HG03175 (cell line): ENCODE measurements at regions not wholly inside any gene's neighbourhood (a gene's known extent, or its start where the extent isn't known, plus 50 kb on each side); places are given as distances from the start of the nearest gene placed in this dataset.

Experiments used
- ATAC-seq: cut with Tn5 transposase; IDR thresholded peaks from one replicate; pipeline ENCODE4 v1.9.1; 2021; ENCODE audit warnings: mild to moderate bottlenecking, moderate library complexity; ENCODE audit not compliant: unreplicated experiment

DNA sequence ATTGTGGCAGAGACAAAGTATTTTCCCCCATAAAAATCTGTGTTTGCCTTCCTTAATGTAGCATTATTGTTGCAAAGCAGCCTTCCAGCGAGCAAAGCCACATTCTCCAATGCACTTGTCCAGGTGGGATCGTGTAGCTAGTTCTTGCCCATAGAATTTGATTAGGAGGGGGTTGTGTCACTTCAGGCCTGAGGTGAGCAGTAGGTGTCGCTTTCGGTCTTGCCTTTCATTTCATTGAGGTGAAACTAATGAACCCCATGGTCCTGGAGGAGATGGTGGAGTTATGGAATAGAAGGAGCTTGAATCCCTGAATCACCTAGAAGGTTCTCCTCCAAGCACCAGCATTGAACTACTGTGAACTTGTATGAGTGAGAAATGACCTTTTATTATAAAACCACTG is 318.9 kb upstream of the PBX1 start:
- no peak for ATAC-seq

DNA sequence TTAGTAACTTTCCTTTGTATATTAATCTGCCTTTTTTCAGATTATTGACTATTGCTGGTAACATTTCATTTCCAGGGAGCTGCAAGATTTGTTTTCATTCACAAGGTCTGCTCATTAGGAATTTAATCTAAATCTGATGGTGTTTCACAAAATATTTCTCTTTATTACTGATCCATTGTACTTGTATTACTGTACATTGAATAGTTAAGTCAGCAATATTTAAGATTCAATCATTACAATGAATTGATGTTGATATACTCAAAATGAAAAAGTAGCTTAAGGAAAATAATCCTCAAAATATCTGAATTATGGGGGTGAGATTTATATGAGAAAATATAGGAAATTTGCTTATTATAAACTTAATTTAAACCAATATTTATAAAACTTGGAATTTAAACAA is 308.6 kb upstream of the PBX1 start:
- no peak for ATAC-seq

DNA sequence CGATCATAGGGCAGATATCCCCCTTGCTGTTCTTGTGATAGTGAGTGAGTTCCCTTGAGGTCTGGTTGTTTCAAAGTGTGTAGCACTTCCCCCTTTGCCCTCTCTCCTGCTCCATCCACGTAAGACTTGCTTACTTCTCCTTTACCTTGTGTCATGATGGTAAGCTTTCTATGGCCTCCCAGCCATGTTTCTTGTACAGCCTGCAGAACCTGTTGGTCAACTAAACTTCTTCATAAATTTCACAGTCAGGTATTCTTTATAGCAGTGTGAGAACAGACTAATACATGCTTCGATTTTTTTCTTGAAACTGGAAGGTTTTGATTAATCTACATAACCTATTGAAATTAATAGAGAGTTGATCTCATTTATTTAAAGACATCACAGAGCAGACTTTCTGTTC is 302.5 kb upstream of the PBX1 start:
- no peak for ATAC-seq

DNA sequence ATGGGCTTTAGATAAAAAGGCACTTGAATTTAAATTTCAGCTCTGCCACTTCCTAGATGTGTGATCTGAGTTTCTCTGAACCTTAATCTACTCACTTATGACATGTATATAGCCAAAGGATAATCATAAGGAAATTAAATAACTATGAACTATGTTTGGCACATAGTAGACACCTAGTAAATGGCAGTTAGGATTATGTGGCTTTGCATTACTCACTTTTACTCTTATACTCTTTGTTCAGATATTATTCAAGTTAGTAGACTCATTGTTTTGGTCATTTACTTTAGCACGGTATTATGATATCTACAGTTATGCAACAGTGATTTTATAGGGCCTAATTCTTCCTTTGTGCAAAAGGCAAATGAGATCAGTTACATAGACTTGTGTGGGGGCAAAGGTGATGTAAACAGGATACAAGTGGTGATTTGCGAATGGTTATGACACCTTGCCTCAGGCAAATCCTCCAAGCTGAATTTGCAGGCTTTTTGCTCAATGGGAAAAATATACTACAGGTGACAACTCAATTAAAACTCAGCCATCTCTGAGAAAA is 297.2 kb upstream of the PBX1 start:
- ATAC-seq = no peak

DNA sequence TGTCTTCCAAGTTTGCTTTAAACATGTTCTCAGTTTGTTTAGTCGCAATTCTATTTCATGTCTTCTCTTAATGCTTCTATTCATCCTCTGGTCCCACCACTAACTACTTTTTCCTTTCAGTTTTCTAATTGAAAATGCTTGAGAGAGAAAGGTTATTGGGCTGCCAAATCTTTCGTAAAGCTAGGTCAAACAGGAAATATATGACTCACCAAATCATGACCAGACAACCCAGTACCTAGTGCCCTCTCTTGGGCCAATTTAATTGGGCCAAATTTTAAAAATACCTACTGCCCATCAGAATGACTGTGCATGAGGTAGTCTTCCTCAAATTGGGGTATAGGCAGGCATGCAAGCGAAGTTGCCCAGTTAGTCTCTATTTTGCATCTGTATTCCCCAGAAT is 295.4 kb upstream of the PBX1 start:
- ATAC-seq = no peak

DNA sequence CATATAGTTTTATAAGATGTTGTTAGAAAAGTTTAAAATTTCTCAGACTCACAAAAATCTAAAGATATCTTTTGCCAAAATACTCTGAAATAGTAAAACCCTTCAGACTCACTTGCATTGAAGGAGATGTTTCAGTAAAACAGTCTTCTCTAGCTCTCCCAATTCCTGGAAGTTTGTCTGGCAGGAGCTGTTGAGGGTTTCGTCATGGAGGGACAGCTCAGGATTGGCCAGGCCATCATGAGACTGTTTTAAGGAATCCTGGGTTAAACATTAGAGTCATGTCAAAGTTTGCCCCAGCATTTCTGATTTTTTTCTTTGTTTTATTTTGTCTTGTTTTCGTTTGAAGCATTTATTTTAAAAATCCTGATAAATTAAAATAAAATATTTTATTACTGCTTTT is 293.8 kb upstream of the PBX1 start:
- no peak for ATAC-seq

DNA sequence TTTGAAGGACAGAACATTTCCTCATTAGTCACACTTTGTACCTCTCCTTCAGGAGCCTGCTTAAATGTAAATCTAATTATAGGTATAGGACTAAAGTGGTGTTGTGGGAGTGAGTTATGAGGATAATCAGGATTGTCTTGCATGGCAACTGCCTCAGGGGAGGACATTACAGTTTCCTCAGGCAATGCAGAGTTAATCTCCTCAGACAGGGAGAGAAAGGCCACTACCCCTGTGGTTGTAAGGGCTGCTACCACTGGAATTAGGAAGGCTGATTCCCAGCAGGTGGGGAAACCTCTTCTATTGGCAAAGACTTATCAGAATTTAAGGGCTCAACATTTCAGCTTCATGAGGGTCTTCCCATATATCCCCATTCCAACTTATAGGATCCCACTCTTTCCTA is 286.8 kb upstream of the PBX1 start:
- ATAC-seq = no peak

DNA sequence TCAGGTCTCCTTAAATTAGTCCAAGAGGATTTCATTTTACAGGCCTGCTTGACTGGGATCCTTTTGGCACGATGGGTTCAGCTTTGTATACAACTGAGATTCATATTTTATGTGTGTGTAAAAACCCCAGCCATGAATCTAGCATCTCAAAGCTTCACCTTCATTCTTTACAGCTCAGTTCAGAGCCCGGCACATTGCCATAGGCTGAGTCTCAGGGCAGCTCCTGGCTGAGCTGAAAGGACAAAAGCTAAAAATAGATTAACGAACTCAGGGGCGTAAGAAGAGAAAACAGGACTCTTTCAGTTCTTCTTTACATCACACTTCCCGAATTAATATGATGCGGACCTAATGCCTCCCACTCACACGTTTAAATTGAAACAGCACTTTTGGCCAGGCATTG is 262.8 kb upstream of the PBX1 start:
- ATAC-seq = no peak

DNA sequence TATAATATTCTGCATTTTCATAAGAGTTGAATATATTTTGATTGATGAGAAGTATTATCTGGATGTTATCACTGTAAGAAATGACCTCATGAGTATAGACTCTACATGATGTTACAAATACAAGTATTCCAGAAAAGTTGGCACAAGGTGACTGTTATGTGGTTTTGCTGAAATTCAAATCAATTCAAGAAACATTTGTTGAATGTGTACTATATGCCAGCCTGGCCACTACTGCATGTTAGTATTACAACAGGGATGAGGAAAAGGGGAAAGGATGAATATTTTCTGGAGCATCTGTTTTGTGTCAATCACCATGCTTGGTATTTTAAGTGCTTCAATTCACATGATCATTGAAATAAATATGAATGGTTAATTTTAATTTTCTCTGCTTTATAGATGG is 250.9 kb upstream of the PBX1 start:
- ATAC-seq = no peak

DNA sequence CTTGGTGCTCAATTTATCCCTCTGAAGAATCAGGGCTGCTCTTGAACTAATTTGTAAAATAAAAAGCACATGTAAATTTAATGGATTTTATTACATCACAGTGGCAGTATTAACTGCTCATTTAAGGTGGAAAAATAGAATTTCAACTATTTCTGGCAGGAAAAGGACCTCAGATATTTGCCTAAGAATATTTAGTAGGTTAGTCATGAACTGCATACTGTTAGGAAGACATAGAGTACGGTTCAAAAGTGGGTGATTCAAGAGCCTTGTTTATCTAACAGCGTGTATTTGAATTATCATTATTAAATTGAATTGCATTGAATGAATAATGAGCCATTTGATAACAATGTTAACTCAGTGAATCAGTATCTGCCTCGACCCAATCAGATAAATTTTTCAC is 248.8 kb upstream of the PBX1 start:
- ATAC-seq = no peak

DNA sequence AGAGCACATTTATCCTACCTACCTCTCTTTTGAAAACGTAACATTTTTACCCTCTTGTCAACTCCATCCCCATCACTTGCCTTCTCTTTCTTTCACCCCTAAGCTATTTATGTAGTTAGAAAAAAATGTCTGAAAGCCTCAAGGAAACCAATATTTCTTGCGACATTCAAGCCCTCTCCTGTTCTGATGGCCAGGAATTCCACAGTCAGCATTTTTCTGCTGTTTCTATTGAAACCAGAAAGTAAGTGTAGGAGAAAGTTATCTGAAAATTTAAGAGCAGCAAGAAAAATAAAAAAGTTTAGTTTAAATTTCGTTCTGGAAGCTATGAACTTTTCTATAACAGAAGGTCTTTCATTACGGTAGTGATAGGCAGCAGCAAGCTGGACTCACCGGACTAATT is 247.6 kb upstream of the PBX1 start:
- ATAC-seq = no peak

DNA sequence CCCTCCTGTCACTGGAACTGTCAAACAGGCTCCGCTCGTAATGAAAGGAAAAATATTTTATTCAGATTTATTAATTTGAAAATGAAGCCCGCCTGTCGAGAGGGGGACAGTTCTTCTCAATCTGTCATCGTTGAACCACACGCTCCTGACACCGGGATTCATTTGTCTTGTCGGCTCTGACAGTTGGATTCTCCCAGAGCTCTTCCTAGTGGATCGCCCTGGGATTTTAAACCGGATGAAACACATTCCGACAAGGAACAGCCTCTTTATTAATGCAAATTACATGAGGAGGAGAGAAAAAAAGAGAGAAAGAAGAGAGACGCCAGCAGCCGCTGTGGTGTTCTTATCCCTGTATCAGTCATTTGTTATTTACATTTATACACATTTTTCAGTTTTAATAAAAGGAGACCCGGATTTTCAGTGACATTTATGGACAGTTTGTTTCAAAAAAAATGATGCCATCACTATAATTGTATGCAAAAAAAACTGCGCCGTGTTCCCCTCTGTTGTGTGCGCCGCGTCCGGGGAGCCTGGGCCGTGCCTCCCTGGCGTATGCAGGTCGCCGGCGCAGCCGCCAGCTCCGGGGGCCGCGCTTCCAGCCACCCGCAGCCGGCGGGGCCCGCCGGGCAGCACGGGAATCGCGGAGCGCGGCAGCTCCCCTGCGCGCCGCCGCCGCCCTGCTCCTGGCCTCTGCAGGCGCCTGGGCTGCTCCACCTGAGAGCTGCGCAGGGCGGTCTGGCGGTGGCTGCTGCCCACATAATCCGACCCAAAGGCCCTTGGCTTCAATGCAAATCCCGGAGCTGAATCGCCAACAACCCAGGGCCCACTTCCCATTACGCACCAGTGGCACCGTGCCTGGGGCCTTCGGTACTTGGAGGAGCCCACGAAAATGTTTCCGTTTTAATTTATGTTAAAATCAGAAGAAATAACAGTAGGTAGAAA is 237.9 kb upstream of the PBX1 start:
- ATAC-seq = no peak

DNA sequence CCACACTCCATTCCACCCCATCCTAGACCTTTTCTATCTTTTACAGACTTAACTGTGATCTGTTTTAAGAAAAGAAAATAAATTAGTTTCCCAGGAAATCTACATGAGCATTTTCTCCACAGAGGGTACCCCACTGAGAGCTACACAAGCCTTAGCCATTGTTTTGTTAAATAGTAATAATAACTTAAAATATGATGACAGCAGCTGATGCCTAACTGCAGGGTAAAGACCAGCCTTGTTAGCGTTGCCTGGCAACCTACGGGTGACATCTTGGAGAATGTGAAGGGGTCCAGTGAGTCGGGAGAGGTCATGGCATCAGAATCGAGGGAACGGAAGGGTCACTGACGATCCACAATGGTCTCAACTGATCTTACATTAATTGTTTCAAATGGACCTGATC is 233.2 kb upstream of the PBX1 start:
- ATAC-seq = no peak

DNA sequence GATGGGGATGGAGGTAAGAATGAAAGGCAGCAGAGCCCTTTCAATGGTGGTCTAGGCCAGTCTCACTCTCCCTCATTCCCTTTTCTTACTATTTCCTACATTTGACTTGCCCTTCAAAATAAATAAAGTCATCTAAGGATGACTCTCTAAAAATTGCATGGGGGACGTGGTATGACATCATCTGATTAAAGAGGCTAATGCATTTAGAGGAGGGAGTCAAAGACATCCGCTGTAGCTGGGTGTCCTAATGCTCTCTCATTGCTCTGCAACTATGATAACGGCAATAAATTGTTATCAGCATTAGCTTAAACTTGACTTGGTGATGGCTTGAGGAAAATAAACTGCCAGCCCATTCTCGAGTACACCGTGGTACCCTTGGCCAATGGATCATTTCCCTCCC is 225.6 kb upstream of the PBX1 start:
- no peak for ATAC-seq

DNA sequence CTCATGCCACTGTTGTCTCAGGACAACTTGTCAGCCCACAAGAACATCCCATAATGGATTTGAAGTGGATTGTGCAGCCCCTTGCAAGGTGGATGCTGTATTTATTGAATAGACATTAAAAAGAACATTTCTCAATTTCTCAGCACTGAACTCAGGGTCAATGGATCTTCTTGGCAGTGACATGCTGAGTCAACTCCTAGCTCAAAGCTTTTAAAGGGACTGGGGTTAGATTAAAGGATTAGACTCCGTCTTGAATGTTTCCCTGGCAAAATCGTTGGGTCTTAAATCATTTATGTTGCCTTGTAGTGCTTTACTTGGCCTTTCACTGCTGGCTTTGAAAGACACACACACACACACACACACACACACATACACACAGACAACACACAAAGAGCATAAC is 221.6 kb upstream of the PBX1 start:
- no peak for ATAC-seq

DNA sequence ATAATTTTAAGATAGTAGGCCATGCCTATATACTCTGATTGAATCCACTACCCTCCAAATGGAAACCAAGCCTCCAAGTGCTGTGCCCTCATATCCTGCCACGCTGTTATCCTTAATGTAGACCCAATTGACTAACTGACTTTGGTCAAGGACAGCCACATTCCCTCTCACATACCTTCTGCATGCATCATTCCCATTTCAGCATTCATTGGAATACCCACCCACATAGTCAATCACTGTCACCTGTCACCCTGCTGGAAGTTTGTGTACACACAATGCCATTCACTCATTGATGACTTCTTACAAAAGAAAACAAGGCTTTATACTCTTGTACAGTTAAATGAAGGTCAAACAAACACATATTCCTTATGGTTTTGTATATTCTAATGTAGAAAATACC is 221.1 kb upstream of the PBX1 start:
- no peak for ATAC-seq

DNA sequence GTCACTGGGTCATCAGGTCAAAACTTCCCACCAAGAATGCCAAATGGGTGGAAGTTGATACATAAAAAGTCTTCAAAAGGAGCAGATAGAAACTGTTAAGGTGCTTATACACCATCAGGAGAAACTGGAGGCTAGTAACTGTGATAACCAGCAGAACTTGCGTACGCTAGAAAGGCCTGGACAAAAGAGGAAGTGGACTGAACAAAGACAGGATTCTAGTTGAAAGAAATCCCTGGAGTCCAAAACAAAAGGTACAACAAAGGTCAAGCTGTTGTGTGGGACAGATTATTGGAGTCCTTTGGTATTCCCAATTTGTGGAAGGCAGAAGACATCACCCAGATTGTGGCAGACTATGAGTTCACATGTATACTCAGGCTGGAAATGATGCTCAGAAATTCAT is 215.8 kb upstream of the PBX1 start:
- ATAC-seq = no peak

DNA sequence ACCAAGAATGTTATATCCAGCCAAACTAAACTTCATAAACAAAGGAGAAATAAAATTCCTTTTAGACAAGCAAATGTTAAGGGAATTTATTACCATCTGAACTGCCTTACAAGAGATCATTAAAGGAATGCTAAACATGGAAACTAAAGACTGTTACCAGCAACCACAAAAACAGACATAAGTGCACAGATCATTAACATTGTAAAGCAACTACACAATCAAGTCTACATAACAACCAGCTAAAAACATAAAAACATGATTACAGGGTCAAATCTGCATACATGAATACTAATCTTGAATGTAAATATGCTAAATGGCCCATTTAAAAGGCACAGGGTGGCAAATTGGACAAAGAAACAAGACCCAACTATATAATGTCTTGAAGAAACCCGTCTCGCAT is 211.0 kb upstream of the PBX1 start:
- no peak for ATAC-seq

DNA sequence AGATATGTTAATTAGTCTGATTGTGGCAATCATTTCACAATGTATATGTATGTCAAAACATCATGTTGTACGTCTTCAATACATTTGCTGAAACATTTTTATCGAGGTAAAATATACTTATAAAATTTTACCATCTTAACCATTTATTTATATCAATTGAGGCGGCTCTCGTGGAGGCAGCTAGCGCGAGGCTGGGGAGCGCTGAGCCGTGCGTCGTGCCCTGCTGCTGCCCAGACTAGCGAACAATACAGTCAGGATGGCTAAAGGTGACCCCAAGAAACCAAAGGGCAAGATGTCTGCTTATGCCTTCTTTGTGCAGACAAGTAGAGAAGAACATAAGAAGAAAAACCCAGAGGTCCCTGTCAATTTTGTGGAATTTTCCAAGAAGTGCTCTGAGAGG is 202.5 kb upstream of the PBX1 start:
- ATAC-seq = no peak

DNA sequence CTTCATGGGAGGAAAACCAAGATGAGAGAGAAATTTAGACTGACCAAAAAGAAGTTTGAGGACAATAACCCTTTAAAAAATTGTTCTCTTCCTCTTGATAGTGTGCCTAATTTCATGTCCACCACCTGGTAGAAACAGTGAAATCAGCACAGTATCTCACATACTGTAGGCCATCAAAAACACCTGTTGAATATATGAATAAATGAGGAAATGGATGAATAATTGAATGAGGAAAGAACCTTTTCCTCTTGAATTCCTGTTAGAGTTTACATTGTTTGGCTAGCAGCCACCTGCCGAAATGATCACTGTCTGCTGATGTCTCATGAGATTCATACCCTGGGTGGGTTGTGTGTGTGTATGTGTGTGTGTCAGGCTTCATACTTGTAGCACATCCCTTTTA is 198.7 kb upstream of the PBX1 start:
- ATAC-seq = no peak

DNA sequence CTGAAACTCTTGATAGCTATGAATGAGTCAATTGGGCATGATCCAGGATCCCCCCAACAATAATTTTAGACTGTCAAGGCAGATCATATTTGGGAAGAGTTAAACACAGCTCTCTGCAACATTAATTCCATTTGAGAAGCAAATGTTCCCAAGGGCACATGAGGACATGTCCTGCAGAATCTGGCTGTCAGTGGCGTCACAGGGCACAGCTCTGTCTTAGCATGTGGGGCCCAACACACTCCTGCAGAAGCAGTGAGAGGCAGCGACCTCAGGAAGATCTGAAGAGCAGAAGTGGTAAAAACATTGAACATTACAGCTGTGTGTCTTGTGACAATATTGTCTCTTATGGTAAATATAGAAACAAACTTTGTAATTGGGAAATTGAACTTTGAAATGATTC is 197.1 kb upstream of the PBX1 start:
- no peak for ATAC-seq

DNA sequence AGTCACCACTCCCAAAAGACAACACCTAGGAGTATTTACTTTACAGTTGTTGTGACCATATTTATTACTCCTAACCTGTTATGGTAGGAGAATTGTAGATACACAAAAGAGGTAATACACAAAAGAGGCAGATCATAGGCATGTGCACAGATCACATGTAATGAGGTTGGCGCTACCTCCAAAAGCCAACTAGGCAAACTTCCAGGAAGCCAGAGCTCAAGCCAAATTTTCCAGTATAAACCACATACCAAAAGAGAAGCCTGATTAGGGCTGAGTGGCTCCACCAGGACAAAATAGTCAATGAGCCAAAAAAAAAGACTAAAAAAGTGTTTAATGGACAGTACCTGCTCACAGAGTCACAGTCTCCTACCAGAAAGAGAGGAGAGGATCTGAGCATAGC is 195.0 kb upstream of the PBX1 start:
- no peak for ATAC-seq

DNA sequence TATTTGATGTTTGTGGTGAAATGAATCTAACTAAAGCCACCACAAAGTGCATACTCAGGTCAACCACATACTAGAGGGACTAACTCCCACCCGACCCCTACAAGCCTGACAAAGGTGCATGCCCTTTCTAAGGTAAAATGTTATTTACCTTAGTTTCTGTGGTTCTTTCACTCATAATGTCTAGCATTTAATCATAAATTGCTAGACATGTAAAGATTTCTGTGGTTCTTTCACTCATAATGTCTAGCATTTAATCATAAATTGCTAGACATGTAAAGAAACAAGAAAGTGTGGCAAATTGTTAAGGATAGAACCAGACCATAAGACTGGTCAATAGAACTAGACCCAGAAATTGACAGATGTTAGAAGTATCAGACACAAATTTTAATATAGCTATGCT is 193.0 kb upstream of the PBX1 start:
- no peak for ATAC-seq
